HG02588 (cell line): ENCODE measurements at regions not wholly inside any gene's neighbourhood (a gene's known extent, or its start where the extent isn't known, plus 50 kb on each side); places are given as distances from the start of the nearest gene placed in this dataset.
"Not testable (repeated sequence)": the region's sequence is repeated elsewhere in the genome, so short reads cannot be mapped to it uniquely, and the experiment has no call there.

Experiments used
- ATAC-seq: cut with Tn5 transposase; IDR thresholded peaks from one replicate; pipeline ENCODE4 v1.9.1; 2021; ENCODE audit warnings: mild to moderate bottlenecking, moderate library complexity; ENCODE audit not compliant: unreplicated experiment

- no peak for ATAC-seq
Measured at GRCh38 chr14:21802441-21802840, 128.8 kb upstream of the OR4E1 start.

DNA sequence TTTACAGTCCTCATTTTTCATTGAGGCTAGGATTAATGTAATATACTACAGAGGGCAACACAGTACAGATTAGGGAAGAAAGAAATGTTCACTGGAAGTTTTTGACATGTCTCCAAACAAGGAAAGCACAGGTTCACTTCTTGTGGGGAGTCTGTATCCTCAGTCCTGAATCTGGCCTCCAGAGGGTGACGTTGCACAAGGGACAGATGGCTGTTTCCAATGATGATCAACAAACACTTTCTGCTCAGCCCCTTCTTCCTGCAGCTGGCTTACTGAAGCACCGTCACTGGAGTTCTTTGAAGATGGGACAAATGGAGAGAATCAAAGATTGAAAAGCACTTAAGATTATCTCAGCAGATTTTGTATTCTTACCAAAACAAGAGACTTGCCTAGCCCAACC is 123.3 kb upstream of the OR4E1 start:
- ATAC-seq, result no peak

DNA sequence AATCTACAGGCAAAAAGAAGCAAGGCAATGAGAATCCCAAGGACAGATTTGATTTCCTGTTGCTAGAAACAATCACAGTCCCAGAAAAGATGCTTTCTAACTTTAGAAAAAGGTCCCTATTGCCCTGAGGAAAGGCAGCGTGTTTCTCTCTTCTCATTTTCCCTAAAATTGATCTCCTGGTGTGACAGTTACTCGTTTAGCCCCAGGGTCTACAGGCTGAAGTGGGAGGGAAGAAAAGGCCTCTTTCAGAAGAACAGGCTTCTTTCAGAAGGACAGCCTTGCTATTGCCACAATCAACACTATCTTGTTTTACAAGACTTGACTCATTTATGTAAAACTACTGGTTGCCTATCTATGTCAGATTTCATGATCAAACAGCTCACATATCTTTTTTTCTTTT is 121.8 kb upstream of the OR4E1 start:
- no peak for ATAC-seq

GRCh38 chr14:21791749-21792148 is 118.1 kb upstream of the OR4E1 start:
- no peak for ATAC-seq

DNA sequence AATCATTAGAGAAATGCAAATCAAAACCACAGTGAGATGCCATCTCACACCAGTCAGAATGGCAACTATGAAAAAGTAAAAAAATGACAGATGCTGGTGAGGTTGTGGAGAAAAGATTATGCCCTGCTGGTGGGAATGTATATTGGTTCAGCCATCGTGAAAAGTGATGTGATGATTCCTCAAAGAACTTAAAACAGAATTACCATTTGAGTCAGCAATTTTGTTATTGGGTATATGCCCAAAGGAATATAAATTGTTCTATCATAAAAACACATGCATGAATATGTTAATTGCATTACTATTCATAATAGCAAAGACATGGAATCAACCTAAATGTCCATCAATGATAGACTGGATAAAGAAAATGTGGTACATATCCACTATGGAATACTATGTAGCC is 115.1 kb upstream of the OR4E1 start:
- not testable (repeated sequence) for ATAC-seq

DNA sequence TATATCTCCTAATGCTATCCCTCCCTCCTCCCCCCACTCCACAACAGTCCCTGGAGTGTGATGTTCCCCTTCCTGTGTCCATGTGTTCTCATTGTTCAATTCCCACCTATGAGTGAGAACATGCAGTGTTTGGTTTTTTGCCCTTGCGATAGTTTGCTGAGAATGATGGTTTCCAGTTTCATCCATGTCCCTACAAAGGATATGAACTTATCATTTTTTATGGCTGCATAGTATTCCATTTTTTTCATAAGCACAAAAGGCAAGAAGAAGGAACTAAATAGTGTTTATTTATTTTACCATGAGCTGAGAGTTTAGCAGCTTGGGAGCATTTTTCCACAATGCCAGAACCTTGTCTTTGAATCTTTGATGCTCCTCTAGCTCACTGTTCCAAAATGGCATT is 113.6 kb upstream of the OR4E1 start:
- not testable (repeated sequence) for ATAC-seq

- ATAC-seq, result no peak
Measured at GRCh38 chr14:21781543-21781942, 107.9 kb upstream of the OR4E1 start.

DNA sequence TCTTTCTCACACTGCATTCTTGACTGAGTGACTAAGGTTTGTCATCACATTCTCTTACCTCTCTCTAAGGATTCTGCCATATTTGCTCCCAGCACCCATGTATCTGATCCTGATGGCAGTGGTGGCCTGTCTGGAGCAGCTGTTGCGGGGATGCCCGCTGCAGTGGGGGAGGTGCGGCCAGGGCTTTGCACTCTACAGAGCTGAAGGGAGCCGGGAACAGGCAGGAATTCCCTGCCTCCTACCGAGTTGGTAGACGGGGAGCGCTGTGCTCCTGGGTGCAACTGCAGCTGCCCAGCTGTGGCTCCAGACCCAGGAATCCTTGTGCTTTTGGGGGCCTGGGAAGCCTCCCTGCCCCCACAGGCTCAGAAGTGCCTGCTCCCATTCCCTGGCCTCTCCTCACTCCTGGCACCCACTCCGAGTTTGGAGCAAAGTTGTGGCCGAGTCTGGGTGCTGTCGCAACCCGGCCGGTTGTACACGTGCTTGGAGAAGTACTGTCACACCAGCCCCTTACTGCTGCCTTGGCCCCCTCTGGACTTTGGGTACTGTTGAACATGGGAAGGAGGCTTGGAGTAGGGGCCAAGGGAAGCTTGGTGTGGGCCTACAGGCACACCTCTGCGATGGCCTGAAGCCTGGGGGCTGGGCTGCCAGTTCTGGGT is 106.9 kb upstream of the OR4E1 start:
- no peak for ATAC-seq

- ATAC-seq, result no peak
Measured at GRCh38 chr14:21771671-21772070, 98.1 kb upstream of the OR4E1 start.

- ATAC-seq, result no peak
Measured at GRCh38 chr14:21768875-21769257, 95.2 kb upstream of the OR4E1 start.

- ATAC-seq, result no peak
Measured at GRCh38 chr14:21768116-21768874, 94.7 kb upstream of the OR4E1 start.

- not testable (repeated sequence) for ATAC-seq
Measured at GRCh38 chr14:21760360-21760759, 86.7 kb upstream of the OR4E1 start.

GRCh38 chr14:21749306-21749868 is 75.8 kb upstream of the OR4E1 start:
- no peak for ATAC-seq

DNA sequence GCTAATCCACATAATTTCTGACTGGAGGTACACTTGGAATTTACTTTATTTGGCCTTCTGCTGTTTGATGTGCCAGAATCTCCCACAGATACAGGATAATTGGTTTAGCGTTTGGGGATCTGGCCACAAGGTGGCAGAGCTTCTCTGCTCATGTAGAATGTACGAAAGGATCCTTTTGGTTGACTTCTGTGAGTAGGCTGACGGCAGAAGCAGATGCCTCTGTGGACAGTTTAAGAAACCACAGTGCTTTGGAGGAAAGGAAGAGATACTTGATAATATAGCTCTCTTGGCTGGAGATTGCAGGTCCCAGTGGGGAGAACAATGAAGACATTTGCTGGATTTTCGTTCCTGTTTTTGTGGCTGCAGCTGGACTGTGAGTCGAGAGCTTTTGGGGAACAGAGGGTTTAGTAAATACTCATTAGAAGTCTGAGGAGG is 75.3 kb upstream of the OR4E1 start:
- ATAC-seq, result no peak

DNA sequence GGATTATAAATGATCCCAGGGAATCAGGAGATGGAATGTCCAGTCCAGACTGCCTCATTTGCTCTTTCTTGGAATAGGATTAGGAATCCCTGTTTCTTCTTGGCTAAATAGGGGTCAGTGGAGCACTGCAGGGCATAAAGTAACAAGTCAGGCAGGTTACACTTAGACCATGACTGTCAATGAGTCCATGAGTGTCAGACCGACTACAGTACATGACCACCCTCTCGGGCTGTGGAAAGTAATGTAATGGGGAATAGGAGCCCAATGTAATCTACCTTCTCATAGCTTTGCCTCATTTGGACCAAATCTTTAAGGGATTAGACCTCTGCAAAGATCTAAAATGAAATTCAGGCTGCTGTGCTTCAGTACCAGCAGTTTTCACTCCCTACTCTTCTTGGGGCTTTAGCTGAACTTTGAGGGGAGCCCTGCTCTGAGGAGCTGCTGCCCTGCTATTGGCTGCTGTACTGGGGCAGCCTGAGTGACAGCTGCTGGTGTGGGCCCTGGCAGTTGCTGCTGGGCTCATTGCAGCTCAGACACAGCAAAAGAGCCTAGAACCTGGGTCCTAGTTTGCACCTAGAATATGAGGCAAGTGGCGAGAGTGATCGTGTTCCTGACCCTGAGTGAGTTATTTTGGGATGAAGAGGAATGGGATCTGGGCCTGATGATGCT is 62.2 kb upstream of the OR4E1 start:
- no peak for ATAC-seq

GRCh38 chr14:21735200-21735599 is 61.6 kb upstream of the OR4E1 start:
- no peak for ATAC-seq

DNA sequence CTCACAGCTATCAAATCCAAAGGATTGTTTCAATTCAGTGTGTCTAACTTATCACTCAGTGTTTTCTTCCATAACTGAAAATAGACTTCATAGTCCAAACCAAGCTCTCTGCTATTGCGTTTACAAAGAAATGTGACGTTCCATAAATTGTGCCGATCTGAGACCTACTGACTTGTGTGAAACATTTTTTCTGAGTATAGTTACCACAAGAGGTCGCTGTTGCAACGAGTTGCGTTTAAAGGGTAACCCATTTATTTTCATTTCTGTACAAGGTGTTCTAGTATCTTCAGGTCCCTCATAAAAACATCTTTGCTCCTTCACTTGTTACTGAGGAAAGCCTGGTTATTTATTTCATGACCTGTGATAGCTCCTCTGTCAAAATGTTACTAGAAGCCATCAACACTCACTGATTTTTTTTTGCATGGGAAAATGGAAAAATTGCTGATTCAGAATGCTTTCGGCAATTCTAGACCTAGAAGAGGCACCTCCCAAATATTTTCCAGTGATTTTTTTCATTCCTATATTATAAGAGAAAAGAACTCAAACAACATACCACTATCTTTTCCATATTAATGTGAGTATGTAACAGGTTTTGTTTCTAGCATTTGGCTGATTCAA is 60.9 kb upstream of the OR4E1 start:
- ATAC-seq, result no peak

DNA sequence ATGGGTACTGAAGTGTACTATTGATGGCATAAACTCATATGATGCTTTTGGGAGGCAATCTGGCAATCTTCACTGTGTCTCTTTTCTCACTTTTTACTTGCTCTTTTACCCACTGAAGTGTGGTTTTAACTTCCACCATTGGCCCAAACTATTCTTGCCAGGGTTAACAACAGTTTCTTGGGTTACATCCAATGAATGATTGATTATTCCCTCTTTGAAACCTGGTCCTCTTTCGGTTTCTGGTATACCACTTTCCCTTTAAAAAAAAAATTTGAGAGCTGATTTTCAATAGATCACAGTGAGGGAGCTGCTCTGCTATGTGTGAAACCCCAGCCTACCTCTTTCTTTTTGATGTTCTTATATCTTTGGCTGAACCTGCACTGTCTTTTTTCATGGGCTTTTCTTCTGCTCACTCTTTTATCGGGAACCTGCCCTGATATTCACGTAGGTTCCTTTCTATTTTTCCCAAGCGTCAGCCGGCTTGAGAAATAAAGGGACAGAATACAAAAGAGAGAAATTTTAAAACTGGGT is 56.1 kb upstream of the OR4E1 start:
- no peak for ATAC-seq

- ATAC-seq, result no peak
Measured at GRCh38 chr14:21725250-21725649, 51.6 kb upstream of the OR4E1 start.

- no peak for ATAC-seq
Measured at GRCh38 chr14:21724090-21724973, 50.7 kb upstream of the OR4E1 start.
